ENCODE measurements at regions not wholly inside any gene's neighbourhood (a gene's known extent, or its start where the extent isn't known, plus 50 kb on each side); places are given as distances from the start of the nearest gene placed in this dataset.

DNA sequence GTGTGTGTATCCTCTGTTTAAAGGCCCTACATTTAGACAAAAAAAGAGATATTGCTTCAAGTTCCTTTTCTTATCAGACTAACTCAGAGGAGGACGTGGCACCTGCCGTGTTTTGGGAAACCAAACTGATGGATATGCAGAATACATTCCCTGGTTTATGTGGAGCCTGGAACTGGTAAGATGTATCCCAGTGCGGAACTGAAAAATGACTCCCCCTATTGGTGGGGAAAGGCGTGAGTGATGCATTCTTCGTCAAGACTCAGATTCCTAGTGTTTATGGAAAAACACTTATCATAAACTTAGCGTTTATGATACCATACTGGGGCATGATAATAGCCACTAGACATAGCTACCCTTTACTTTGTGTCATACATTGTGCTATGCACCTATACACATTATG is 154.2 kb downstream of the ZNF326 start:
- Histone ChIP-seq H3K9ac (replicated peaks; ENCODE audit: extremely low read depth, insufficient read depth, low read length) (no peak overlapping the region), H3K9me1 (replicated peaks; ENCODE audit: control insufficient read depth, extremely low read depth, insufficient read depth, low read length) (no peaks in the 10 kb centered on the region), H3K79me2 (ENCODE audit: control insufficient read depth, insufficient read depth, low read length) (no peaks in the 10 kb centered on the region), H3K36me3 (ENCODE audit: control insufficient read depth in 2 of 2, extremely low read depth in 1 of 2, insufficient read depth in 2 of 2, low read length in 2 of 2) (no peaks in the 10 kb centered on the region), H3K4me2 (ENCODE audit: insufficient read depth, low read length) (no peak overlapping the region), H3K9me3 (replicated peaks; ENCODE audit: control insufficient read depth, insufficient read depth, low read length) (no peaks in the 10 kb centered on the region), H2AFZ (ENCODE audit: low read depth, low read length) (no peak overlapping the region), H4K20me1 (replicated peaks; ENCODE audit: control insufficient read depth, extremely low read depth, insufficient read depth, low read length) (no peaks in the 10 kb centered on the region), H3K27ac (ENCODE audit: insufficient read depth, low read depth, low read length) (no peak overlapping the region), H3K27me3 (ENCODE audit: control insufficient read depth in 2 of 2, insufficient read depth in 2 of 2, low read length in 2 of 2) (no peaks in the 10 kb centered on the region), H3K4me1 (ENCODE audit: control insufficient read depth, extremely low read depth, insufficient read depth, low read length) (no peaks in the 10 kb centered on the region), H3K4me3 (replicated peaks in 1 of 3; ENCODE audit: insufficient read depth in 1 of 3, low read depth in 1 of 3, low read length in 3 of 3) (no peak overlapping the region)
- no peak for DNase-seq (ENCODE audit: low read depth, low spot score)
- TF ChIP-seq JUN (IDR thresholded peaks at IDR 0.05; ENCODE audit: borderline replicate concordance, insufficient read depth, insufficient read length, low read depth) (no peak), POLR2AphosphoS5 (IDR thresholded peaks at IDR 0.05; ENCODE audit: insufficient read depth, low read depth, low read length) (no peak), FOS (IDR thresholded peaks at IDR 0.05; ENCODE audit: borderline replicate concordance, insufficient read depth, low read length) (no peak), EZH2 (IDR thresholded peaks at IDR 0.05; ENCODE audit: borderline replicate concordance, low read depth, low read length, severe bottlenecking) (no peak), MYC (IDR thresholded peaks at IDR 0.05; ENCODE audit: low read depth, low read length) (no peak), GATA2 (IDR thresholded peaks at IDR 0.05; ENCODE audit: insufficient read depth, insufficient read length, low read depth, low read length) (no peak), POLR2A (IDR thresholded peaks at IDR 0.05; ENCODE audit: low read depth, low read length) (no peak)
- TF ChIP-seq, protein P1, sequence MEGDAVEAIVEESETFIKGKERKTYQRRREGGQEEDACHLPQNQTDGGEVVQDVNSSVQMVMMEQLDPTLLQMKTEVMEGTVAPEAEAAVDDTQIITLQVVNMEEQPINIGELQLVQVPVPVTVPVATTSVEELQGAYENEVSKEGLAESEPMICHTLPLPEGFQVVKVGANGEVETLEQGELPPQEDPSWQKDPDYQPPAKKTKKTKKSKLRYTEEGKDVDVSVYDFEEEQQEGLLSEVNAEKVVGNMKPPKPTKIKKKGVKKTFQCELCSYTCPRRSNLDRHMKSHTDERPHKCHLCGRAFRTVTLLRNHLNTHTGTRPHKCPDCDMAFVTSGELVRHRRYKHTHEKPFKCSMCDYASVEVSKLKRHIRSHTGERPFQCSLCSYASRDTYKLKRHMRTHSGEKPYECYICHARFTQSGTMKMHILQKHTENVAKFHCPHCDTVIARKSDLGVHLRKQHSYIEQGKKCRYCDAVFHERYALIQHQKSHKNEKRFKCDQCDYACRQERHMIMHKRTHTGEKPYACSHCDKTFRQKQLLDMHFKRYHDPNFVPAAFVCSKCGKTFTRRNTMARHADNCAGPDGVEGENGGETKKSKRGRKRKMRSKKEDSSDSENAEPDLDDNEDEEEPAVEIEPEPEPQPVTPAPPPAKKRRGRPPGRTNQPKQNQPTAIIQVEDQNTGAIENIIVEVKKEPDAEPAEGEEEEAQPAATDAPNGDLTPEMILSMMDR (IDR thresholded peaks at IDR 0.05; ENCODE audit: extremely low read depth in 1 of 2, insufficient read depth in 1 of 2, low read depth in 1 of 2, low read length in 2 of 2), result no peak
- TF ChIP-seq, protein P2, sequence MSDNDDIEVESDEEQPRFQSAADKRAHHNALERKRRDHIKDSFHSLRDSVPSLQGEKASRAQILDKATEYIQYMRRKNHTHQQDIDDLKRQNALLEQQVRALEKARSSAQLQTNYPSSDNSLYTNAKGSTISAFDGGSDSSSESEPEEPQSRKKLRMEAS (IDR thresholded peaks at IDR 0.05; ENCODE audit: insufficient read depth, insufficient read length), result no peak
- BruUV-seq (replicated peaks), result no TSS peak
- POLR2A ChIA-PET, result no interaction called here
- intact Hi-C loops (cut with micrococcal nuclease) (no loop called here), dilution Hi-C loops (cut with MboI; ENCODE audit: extremely low pct_ligation_motif_present, low sequenced_read_pairs) (no loop called here)
- CTCF ChIA-PET, result no interaction called here
- no peak for FAIRE-seq

All from endothelial cell of umbilical vein (primary cell).